GM19043 (cell line): ENCODE measurements at regions not wholly inside any gene's neighbourhood (a gene's known extent, or its start where the extent isn't known, plus 50 kb on each side); places are given as distances from the start of the nearest gene placed in this dataset.

Experiments
- ATAC-seq: cut with Tn5 transposase; IDR thresholded peaks from one replicate; pipeline ENCODE4 v1.9.1; 2021; ENCODE audit warnings: low read depth; ENCODE audit not compliant: unreplicated experiment

- no peak for ATAC-seq
Measured at GRCh38 chr5:175001876-175002645, 277.7 kb downstream of the MSX2 start.

GRCh38 chr5:175001311-175001710 lies 276.9 kb downstream of the MSX2 start:
- no peak for ATAC-seq

- ATAC-seq: no peak
Measured at GRCh38 chr5:174999581-174999980, 275.2 kb downstream of the MSX2 start.

- ATAC-seq: no peak
Measured at GRCh38 chr5:174998131-174998730, 273.8 kb downstream of the MSX2 start.

- no peak for ATAC-seq
Measured at GRCh38 chr5:174997688-174998087, 273.3 kb downstream of the MSX2 start.

- no peak for ATAC-seq
Measured at GRCh38 chr5:174996941-174997340, 272.6 kb downstream of the MSX2 start.

GRCh38 chr5:174995827-174996226 lies 271.4 kb downstream of the MSX2 start:
- no peak for ATAC-seq

GRCh38 chr5:174991847-174992246 lies 267.5 kb downstream of the MSX2 start:
- no peak for ATAC-seq

- no peak for ATAC-seq
Measured at GRCh38 chr5:174990909-174991308, 266.5 kb downstream of the MSX2 start.

GRCh38 chr5:174987443-174988012 lies 263.1 kb downstream of the MSX2 start:
- ATAC-seq: no peak

- no peak for ATAC-seq
Measured at GRCh38 chr5:174984863-174985262, 260.5 kb downstream of the MSX2 start.

GRCh38 chr5:174982485-174982884 lies 258.1 kb downstream of the MSX2 start:
- no peak for ATAC-seq

GRCh38 chr5:174981416-174981815 lies 257.0 kb downstream of the MSX2 start:
- ATAC-seq: no peak

GRCh38 chr5:174980952-174981351 lies 256.6 kb downstream of the MSX2 start:
- no peak for ATAC-seq

- no peak for ATAC-seq
Measured at GRCh38 chr5:174972291-174972690, 247.9 kb downstream of the MSX2 start.

GRCh38 chr5:174971210-174971609 lies 246.8 kb downstream of the MSX2 start:
- ATAC-seq: no peak

GRCh38 chr5:174970502-174970901 lies 246.1 kb downstream of the MSX2 start:
- ATAC-seq: no peak

- no peak for ATAC-seq
Measured at GRCh38 chr5:174953871-174954270, 229.5 kb downstream of the MSX2 start.

GRCh38 chr5:174951151-174951780 lies 226.9 kb downstream of the MSX2 start:
- ATAC-seq: peak; percentile 84

- ATAC-seq: no peak
Measured at GRCh38 chr5:174947548-174947947, 223.2 kb downstream of the MSX2 start.

- no peak for ATAC-seq
Measured at GRCh38 chr5:174945853-174946252, 221.5 kb downstream of the MSX2 start.
